Activated T-helper 2 cell treated with anti-CD3 and anti-CD28 coated beads, Interferon-gamma antibody, Interleukin-2, Interleukin-4, amounts not matched to agents 10 μg/mL and 5 μg/mL and 100 μg/mL, durations not matched to agents 14 hours and 24 hours and 36 hours (primary cell): ENCODE measurements at regions not wholly inside any gene's neighbourhood (a gene's known extent, or its start where the extent isn't known, plus 50 kb on each side); places are given as distances from the start of the nearest gene placed in this dataset.
A peak's percentile ranks its signal among the peaks of the same experiment; 100 is the strongest.

Source experiments
- DNase-seq: peaks from one replicate; pipeline ENCODE4 v3.0.0; 2021; ENCODE audit warnings: low spot score
- H3K27ac Mint-ChIP-seq: one replicate; pipeline ENCODE4 v1.8.0; 2021; ENCODE audit warnings: mixed read lengths
- H3K27me3 Mint-ChIP-seq: one replicate; pipeline ENCODE4 v1.8.0; 2021; ENCODE audit warnings: low read depth, mixed read lengths
- H3K36me3 Mint-ChIP-seq: one replicate; pipeline ENCODE4 v1.8.0; 2021; ENCODE audit warnings: low read depth, mixed read lengths
- H3K4me1 Mint-ChIP-seq: one replicate; pipeline ENCODE4 v1.8.0; 2021; ENCODE audit warnings: low read depth, mixed read lengths
- H3K4me3 Mint-ChIP-seq: one replicate; pipeline ENCODE4 v1.8.0; 2021; ENCODE audit warnings: low read depth, mild to moderate bottlenecking, moderate library complexity, mixed read lengths
- H3K9me3 Mint-ChIP-seq: one replicate; pipeline ENCODE4 v1.8.0; 2021; ENCODE audit warnings: mixed read lengths
- intact Hi-C: fragments of 100-400 bp; cut with micrococcal nuclease; formaldehyde crosslinking; loops from one replicate; pipeline ENCODE4 v1.15.1; 2023

- Mint-ChIP-seq H3K4me1 (no peaks in the 10 kb centered on the region), H3K27me3 (peaks cover 12% of the 10 kb centered on the region), H3K9me3 (no peaks in the 10 kb centered on the region), H3K27ac (no peak overlapping the region), H3K4me3 (no peak overlapping the region), H3K36me3 (no peaks in the 10 kb centered on the region)
- DNase-seq, result no peak
- intact Hi-C loops, result loop anchor here (5.0 kb wide), 1 partner anchor 568 kb away; no protein-coding TSS in a partner anchor
Observed at GRCh38 chr5:100479079-100479688, 56.0 kb upstream of the FAM174A start.

- H3K9me3 Mint-ChIP-seq, result no peaks in the 10 kb centered on the region
- H3K27me3 Mint-ChIP-seq, result peaks cover 6% of the 10 kb centered on the region
- intact Hi-C loops, result no loop called here
- H3K4me1 Mint-ChIP-seq, result peaks cover 2% of the 10 kb centered on the region
- no peak overlapping the region for H3K27ac Mint-ChIP-seq
- H3K4me3 Mint-ChIP-seq, result no peak overlapping the region
- H3K36me3 Mint-ChIP-seq, result no peaks in the 10 kb centered on the region
- DNase-seq, result no peak
Observed at GRCh38 chr5:100472091-100472490, 63.1 kb upstream of the FAM174A start.

- H3K27ac Mint-ChIP-seq, result no peak overlapping the region
- no peak overlapping the region for H3K4me3 Mint-ChIP-seq
- H3K27me3 Mint-ChIP-seq, result peaks cover 4% of the 10 kb centered on the region
- H3K9me3 Mint-ChIP-seq, result no peaks in the 10 kb centered on the region
- intact Hi-C loops, result no loop called here
- peaks cover 2% of the 10 kb centered on the region for H3K4me1 Mint-ChIP-seq
- no peak for DNase-seq
- H3K36me3 Mint-ChIP-seq, result no peaks in the 10 kb centered on the region
Observed at GRCh38 chr5:100469767-100470166, 65.4 kb upstream of the FAM174A start.

GRCh38 chr5:100464418-100464817 is 70.8 kb upstream of the FAM174A start:
- peaks cover 4% of the 10 kb centered on the region for H3K27me3 Mint-ChIP-seq
- DNase-seq, result no peak
- H3K27ac Mint-ChIP-seq, result no peak overlapping the region
- peaks cover 4% of the 10 kb centered on the region for H3K9me3 Mint-ChIP-seq
- H3K36me3 Mint-ChIP-seq, result no peaks in the 10 kb centered on the region
- no peak overlapping the region for H3K4me3 Mint-ChIP-seq
- intact Hi-C loops, result no loop called here
- H3K4me1 Mint-ChIP-seq, result no peaks in the 10 kb centered on the region

GRCh38 chr5:100456615-100457014 is 78.6 kb upstream of the FAM174A start:
- Mint-ChIP-seq H3K4me1 (no peaks in the 10 kb centered on the region), H3K27me3 (no peaks in the 10 kb centered on the region), H3K36me3 (no peaks in the 10 kb centered on the region), H3K9me3 (peaks cover 4% of the 10 kb centered on the region), H3K27ac (no peak overlapping the region), H3K4me3 (no peak overlapping the region)
- no peak for DNase-seq
- intact Hi-C loops, result no loop called here

- no peaks in the 10 kb centered on the region for H3K36me3 Mint-ChIP-seq
- no peaks in the 10 kb centered on the region for H3K9me3 Mint-ChIP-seq
- intact Hi-C loops, result no loop called here
- DNase-seq, result no peak
- no peaks in the 10 kb centered on the region for H3K4me1 Mint-ChIP-seq
- peaks cover 4% of the 10 kb centered on the region for H3K27me3 Mint-ChIP-seq
- H3K4me3 Mint-ChIP-seq, result no peak overlapping the region
- H3K27ac Mint-ChIP-seq, result no peak overlapping the region
Observed at GRCh38 chr5:100452126-100452525, 83.0 kb upstream of the FAM174A start.

GRCh38 chr5:100448111-100448528 is 87.1 kb upstream of the FAM174A start:
- intact Hi-C loops, result no loop called here
- Mint-ChIP-seq H3K9me3 (no peaks in the 10 kb centered on the region), H3K36me3 (no peaks in the 10 kb centered on the region), H3K4me3 (no peak overlapping the region), H3K27me3 (peaks cover 4% of the 10 kb centered on the region), H3K27ac (no peak overlapping the region), H3K4me1 (no peaks in the 10 kb centered on the region)
- no peak for DNase-seq

GRCh38 chr5:100446879-100447430 is 88.2 kb upstream of the FAM174A start:
- Mint-ChIP-seq H3K27ac (no peak overlapping the region), H3K9me3 (no peaks in the 10 kb centered on the region), H3K4me1 (no peaks in the 10 kb centered on the region), H3K27me3 (peaks cover 4% of the 10 kb centered on the region), H3K36me3 (no peaks in the 10 kb centered on the region), H3K4me3 (no peak overlapping the region)
- intact Hi-C loops, result no loop called here
- no peak for DNase-seq

- Mint-ChIP-seq H3K4me3 (no peak overlapping the region), H3K9me3 (no peaks in the 10 kb centered on the region), H3K27ac (no peak overlapping the region), H3K4me1 (no peaks in the 10 kb centered on the region), H3K36me3 (no peaks in the 10 kb centered on the region), H3K27me3 (peaks cover 1% of the 10 kb centered on the region)
- intact Hi-C loops, result no loop called here
- DNase-seq, result no peak
Observed at GRCh38 chr5:100444961-100445360, 90.2 kb upstream of the FAM174A start.

- Mint-ChIP-seq H3K9me3 (no peaks in the 10 kb centered on the region), H3K4me3 (no peak overlapping the region), H3K27ac (no peak overlapping the region), H3K4me1 (no peaks in the 10 kb centered on the region), H3K27me3 (peaks cover 10% of the 10 kb centered on the region), H3K36me3 (no peaks in the 10 kb centered on the region)
- intact Hi-C loops, result loop anchor here (10.0 kb wide), 1 partner anchor 610 kb away; no protein-coding TSS in a partner anchor
- no peak for DNase-seq
Observed at GRCh38 chr5:100434815-100435214, 100.4 kb upstream of the FAM174A start.

GRCh38 chr5:100432741-100433140 is 102.4 kb upstream of the FAM174A start:
- no peak overlapping the region for H3K4me3 Mint-ChIP-seq
- intact Hi-C loops, result loop anchor here (10.0 kb wide), 1 partner anchor 612 kb away; no protein-coding TSS in a partner anchor

GRCh38 chr5:100430268-100431195 is 104.6 kb upstream of the FAM174A start:
- Mint-ChIP-seq H3K9me3 (no peaks in the 10 kb centered on the region), H3K4me1 (no peaks in the 10 kb centered on the region), H3K27me3 (peaks cover 7% of the 10 kb centered on the region), H3K4me3 (no peak overlapping the region), H3K36me3 (no peaks in the 10 kb centered on the region), H3K27ac (no peak overlapping the region)
- peak; percentile 14 for DNase-seq
- intact Hi-C loops, result loop anchor here (2.0 to 10.0 kb wide), 2 partner anchors 614 to 960 kb away; no protein-coding TSS in a partner anchor

More at GRCh38 chr5:100432741-100433140, 102.4 kb upstream of the FAM174A start:
- DNase-seq, result no peak
- no peaks in the 10 kb centered on the region for H3K9me3 Mint-ChIP-seq
- H3K27me3 Mint-ChIP-seq, result peaks cover 10% of the 10 kb centered on the region
- no peaks in the 10 kb centered on the region for H3K36me3 Mint-ChIP-seq
- no peaks in the 10 kb centered on the region for H3K4me1 Mint-ChIP-seq
- no peak overlapping the region for H3K27ac Mint-ChIP-seq

GRCh38 chr5:100424787-100425186 is 110.4 kb upstream of the FAM174A start:
- Mint-ChIP-seq H3K4me1 (no peaks in the 10 kb centered on the region), H3K27me3 (no peaks in the 10 kb centered on the region), H3K9me3 (peaks cover 5% of the 10 kb centered on the region), H3K4me3 (no peak overlapping the region), H3K36me3 (no peaks in the 10 kb centered on the region), H3K27ac (no peak overlapping the region)
- intact Hi-C loops, result no loop called here
- DNase-seq, result no peak
